ENCODE measurements at regions not wholly inside any gene's neighbourhood (a gene's known extent, or its start where the extent isn't known, plus 50 kb on each side); places are given as distances from the start of the nearest gene placed in this dataset.

DNA sequence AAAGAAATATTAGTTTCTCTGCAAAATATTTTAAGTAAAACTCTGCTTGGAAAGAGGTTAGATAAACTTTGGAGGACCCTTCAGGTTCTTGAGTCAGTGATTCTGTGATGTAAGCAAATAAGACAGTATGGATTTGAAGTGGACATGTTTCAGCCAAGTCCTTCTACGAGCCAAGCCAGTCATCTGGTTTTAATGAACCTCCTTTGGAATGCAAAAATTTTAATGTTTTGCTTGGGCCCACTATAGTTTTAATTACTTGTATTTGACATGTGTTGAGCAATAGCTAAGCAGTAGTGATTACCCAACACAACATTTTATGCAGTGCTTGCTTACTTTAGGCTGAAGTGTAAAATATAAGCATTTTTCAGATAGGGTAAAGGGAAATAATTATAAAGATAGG is 296.3 kb upstream of the SEMA3D start:
- TF ChIP-seq, protein P1, sequence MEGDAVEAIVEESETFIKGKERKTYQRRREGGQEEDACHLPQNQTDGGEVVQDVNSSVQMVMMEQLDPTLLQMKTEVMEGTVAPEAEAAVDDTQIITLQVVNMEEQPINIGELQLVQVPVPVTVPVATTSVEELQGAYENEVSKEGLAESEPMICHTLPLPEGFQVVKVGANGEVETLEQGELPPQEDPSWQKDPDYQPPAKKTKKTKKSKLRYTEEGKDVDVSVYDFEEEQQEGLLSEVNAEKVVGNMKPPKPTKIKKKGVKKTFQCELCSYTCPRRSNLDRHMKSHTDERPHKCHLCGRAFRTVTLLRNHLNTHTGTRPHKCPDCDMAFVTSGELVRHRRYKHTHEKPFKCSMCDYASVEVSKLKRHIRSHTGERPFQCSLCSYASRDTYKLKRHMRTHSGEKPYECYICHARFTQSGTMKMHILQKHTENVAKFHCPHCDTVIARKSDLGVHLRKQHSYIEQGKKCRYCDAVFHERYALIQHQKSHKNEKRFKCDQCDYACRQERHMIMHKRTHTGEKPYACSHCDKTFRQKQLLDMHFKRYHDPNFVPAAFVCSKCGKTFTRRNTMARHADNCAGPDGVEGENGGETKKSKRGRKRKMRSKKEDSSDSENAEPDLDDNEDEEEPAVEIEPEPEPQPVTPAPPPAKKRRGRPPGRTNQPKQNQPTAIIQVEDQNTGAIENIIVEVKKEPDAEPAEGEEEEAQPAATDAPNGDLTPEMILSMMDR (IDR thresholded peaks at IDR 0.05; ENCODE audit: low read length), result no peak
- TF ChIP-seq EZH2 (IDR thresholded peaks at IDR 0.05; ENCODE audit: borderline replicate concordance, low read length), result no peak

Data from OCI-LY1 (cell line).